SU-DHL-6 (cell line): ENCODE measurements at regions not wholly inside any gene's neighbourhood (a gene's known extent, or its start where the extent isn't known, plus 50 kb on each side); places are given as distances from the start of the nearest gene placed in this dataset.

ENCODE experiments used
- H2AFZ ChIP-seq: fragments of 200-600 bp; sonication (generic); 2 replicates; pipeline ENCODE4 v1.6.1; 2014; ENCODE audit warnings: low read depth, mild to moderate bottlenecking, moderate library complexity, mixed read lengths, antibody characterized with exemption, low read length; ENCODE audit not compliant: severe bottlenecking
- H3F3A ChIP-seq: fragments of 200-600 bp; shearing (Covaris generic); 2 replicates; pipeline ENCODE4 v1.6.0; 2016; ENCODE audit warnings: antibody characterized with exemption, mild to moderate bottlenecking; ENCODE audit not compliant: insufficient read depth
- H3K27ac ChIP-seq: fragments of 200-600 bp; sonication (generic); 2 replicates; pipeline ENCODE4 v1.5.1; 2016; ENCODE audit warnings: low read depth, mild to moderate bottlenecking, low read length, moderate library complexity, mixed read lengths
- H3K27me3 ChIP-seq: fragments of 200-600 bp; sonication (generic), shearing (Covaris generic); 2 replicates; pipeline ENCODE4 v1.6.0; 2014; ENCODE audit warnings: mild to moderate bottlenecking, low read length
- H3K36me3 ChIP-seq: fragments of 200-600 bp; sonication (generic); 2 replicates; pipeline ENCODE4 v1.6.1; 2014; ENCODE audit warnings: mild to moderate bottlenecking, low read length, mixed read lengths
- H3K4me2 ChIP-seq: fragments of 300-600, 200-600 bp; shearing (Covaris generic), sonication (generic); 2 replicates; pipeline ENCODE4 v1.6.0; 2014; ENCODE audit warnings: low read length, low read depth, mild to moderate bottlenecking; ENCODE audit not compliant: poor library complexity, severe bottlenecking
- H3K4me3 ChIP-seq: fragments of 200-600 bp; sonication (generic); 2 replicates; pipeline ENCODE4 v1.5.1; 2014; ENCODE audit warnings: antibody characterized with exemption, low read length, mild to moderate bottlenecking, mixed read lengths; ENCODE audit not compliant: insufficient read depth, poor library complexity, severe bottlenecking
- H3K79me2 ChIP-seq: fragments of 200-600 bp; sonication (generic); 2 replicates; pipeline ENCODE4 v1.6.1; 2014; ENCODE audit warnings: mild to moderate bottlenecking, low read length, moderate library complexity; ENCODE audit not compliant: insufficient read depth
- H3K9ac ChIP-seq: fragments of 200-600 bp; sonication (generic); 2 replicates; pipeline ENCODE4 v1.7.0; 2014; ENCODE audit warnings: mild to moderate bottlenecking, low read length
- H3K9me2 ChIP-seq: fragments of 200-600 bp; sonication (generic); replicated peaks from 2 replicates; pipeline ENCODE4 v1.6.1; 2014; ENCODE audit warnings: low read length; ENCODE audit not compliant: insufficient read depth
- H3K9me3 ChIP-seq: fragments of 200-600 bp; sonication (generic); 2 replicates; pipeline ENCODE4 v1.6.1; 2014; ENCODE audit warnings: low read length, mixed read lengths; ENCODE audit not compliant: insufficient read depth
- H4K20me1 ChIP-seq: fragments of 200-600 bp; sonication (generic); 2 replicates; pipeline ENCODE4 v1.6.1; 2014; ENCODE audit warnings: low read depth, mild to moderate bottlenecking, antibody characterized with exemption, low read length, moderate library complexity, mixed read lengths
- CTCF ChIP-seq: fragments of 200-600 bp; sonication (generic); IDR thresholded peaks from one replicate; pipeline ENCODE4 v1.5.1; 2017; ENCODE audit warnings: antibody characterized with exemption, mild to moderate bottlenecking, low read length, moderate library complexity; ENCODE audit not compliant: insufficient read depth, poor library complexity, severe bottlenecking
- EZH2phosphoT487 ChIP-seq: fragments of 200-600 bp; sonication (generic), shearing (Covaris generic); conservative IDR thresholded peaks from 2 replicates; pipeline ENCODE4 v1.6.1; 2018; ENCODE audit warnings: mild to moderate bottlenecking, antibody characterized with exemption, low read length, moderate library complexity, mixed read lengths

GRCh38 chr6:9380568-9380967 is 945.2 kb upstream of the SLC35B3 start:
- H3K4me2 ChIP-seq: no peak overlapping the region
- no peak overlapping the region for H3K27ac ChIP-seq
- no peaks in the 10 kb centered on the region for H3K36me3 ChIP-seq
- H3K27me3 ChIP-seq: no peaks in the 10 kb centered on the region
- no peaks in the 10 kb centered on the region for H3K9me3 ChIP-seq
- no peaks in the 10 kb centered on the region for H4K20me1 ChIP-seq
- H3K4me3 ChIP-seq: no peak overlapping the region
- no peaks in the 10 kb centered on the region for H3F3A ChIP-seq
- H3K79me2 ChIP-seq: no peaks in the 10 kb centered on the region
- H3K9me2 ChIP-seq: no peaks in the 10 kb centered on the region
- no peak overlapping the region for H2AFZ ChIP-seq
- TF ChIP-seq EZH2phosphoT487 (no peak), CTCF (no peak)
- no peak overlapping the region for H3K9ac ChIP-seq

GRCh38 chr6:9373308-9373707 is 938.0 kb upstream of the SLC35B3 start:
- H4K20me1 ChIP-seq: no peaks in the 10 kb centered on the region
- H3K4me3 ChIP-seq: no peak overlapping the region
- H3F3A ChIP-seq: no peaks in the 10 kb centered on the region

GRCh38 chr6:9370480-9370879 is 935.1 kb upstream of the SLC35B3 start:
- H3K27me3 ChIP-seq: no peaks in the 10 kb centered on the region
- H2AFZ ChIP-seq: no peak overlapping the region
- 0 out of 2 replicates have a peak, but pooled peaks cover 3% of the 10 kb centered on the region for H3K9me2 ChIP-seq
- H3K9me3 ChIP-seq: no peaks in the 10 kb centered on the region
- no peak overlapping the region for H3K9ac ChIP-seq
- H3K4me3 ChIP-seq: no peak overlapping the region
- H3K36me3 ChIP-seq: no peaks in the 10 kb centered on the region
- H3K79me2 ChIP-seq: no peaks in the 10 kb centered on the region
- H4K20me1 ChIP-seq: no peaks in the 10 kb centered on the region
- H3K27ac ChIP-seq: no peak overlapping the region
- no peaks in the 10 kb centered on the region for H3F3A ChIP-seq
- H3K4me2 ChIP-seq: no peak overlapping the region
- TF ChIP-seq CTCF (no peak), EZH2phosphoT487 (no peak)

More at GRCh38 chr6:9373308-9373707, 938.0 kb upstream of the SLC35B3 start:
- Histone ChIP-seq H3K27me3 (no peaks in the 10 kb centered on the region), H3K27ac (no peak overlapping the region), H3K9me2 (0 out of 2 replicates have a peak, but pooled peaks cover 3% of the 10 kb centered on the region), H3K9ac (no peak overlapping the region), H2AFZ (no peak overlapping the region), H3K9me3 (no peaks in the 10 kb centered on the region), H3K79me2 (no peaks in the 10 kb centered on the region), H3K36me3 (no peaks in the 10 kb centered on the region), H3K4me2 (no peak overlapping the region)
- TF ChIP-seq EZH2phosphoT487 (no peak), CTCF (no peak)
